NT2/D1 (cell line): ENCODE measurements at regions not wholly inside any gene's neighbourhood (a gene's known extent, or its start where the extent isn't known, plus 50 kb on each side); places are given as distances from the start of the nearest gene placed in this dataset.

Experiments used
- SUZ12 ChIP-seq: IDR thresholded peaks from 2 replicates; pipeline ENCODE4 v1.6.1; 2011; ENCODE audit not compliant: insufficient read length, insufficient read depth; ENCODE audit errors: extremely low read depth
- YY1 ChIP-seq: IDR thresholded peaks from 2 replicates; pipeline ENCODE4 v1.6.1; 2011; ENCODE audit not compliant: insufficient read length, insufficient read depth
- ZNF274 ChIP-seq: IDR thresholded peaks from 2 replicates; pipeline ENCODE4 v1.6.1; 2011; ENCODE audit warnings: mild to moderate bottlenecking, low read depth, low read length

DNA sequence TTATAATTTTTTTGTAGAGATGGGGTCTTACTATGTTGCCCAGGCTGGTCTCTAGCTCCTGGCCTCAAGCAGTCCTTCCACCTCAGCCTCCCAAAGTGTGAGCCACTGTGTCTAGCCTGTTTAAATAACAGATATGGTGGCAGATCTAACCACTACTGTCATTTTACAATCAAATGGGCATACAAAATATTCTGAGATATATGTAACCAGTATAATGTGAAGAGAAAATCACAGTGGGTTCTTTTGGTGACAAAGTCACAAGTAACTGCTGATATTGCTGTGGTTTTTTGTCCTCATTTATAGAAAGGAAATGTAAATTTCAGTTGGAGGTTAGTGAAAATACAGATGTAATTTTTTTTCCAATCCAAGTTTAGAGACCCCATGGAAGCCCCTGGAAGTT, 58.6 kb upstream of the ARHGEF3 start:
- TF ChIP-seq SUZ12: no peak
- no peak for TF ChIP-seq YY1
- TF ChIP-seq ZNF274: no peak
